CD14-positive monocyte (primary cell): ENCODE measurements at regions not wholly inside any gene's neighbourhood (a gene's known extent, or its start where the extent isn't known, plus 50 kb on each side); places are given as distances from the start of the nearest gene placed in this dataset.

Experiments
- DNase-seq, 3 donors: peaks; one replicate each; pipeline ENCODE4 v3.0.0-alpha.2; 2011 to 2022
- H2AFZ ChIP-seq: 2 replicates; pipeline ENCODE4 v1.6.0; 2012; ENCODE audit warnings: mild to moderate bottlenecking, low read depth, low read length, inconsistent platforms; ENCODE audit not compliant: insufficient read depth, poor library complexity, severe bottlenecking
- H3K27ac ChIP-seq, 2 donors: 1 replicate in 1 of 2; 2 replicates in 1 of 2; pipeline ENCODE4 v1.5.1; 2012 to 2013; ENCODE audit warnings: low read length in 2 of 2, control low read depth in 1 of 2, inconsistent platforms in 1 of 2, low read depth in 1 of 2, mild to moderate bottlenecking in 1 of 2
- H3K27me3 ChIP-seq, 2 donors: one replicate each; pipeline versions ENCODE4 v1.6.0 to v1.6.1; 2011 to 2013; ENCODE audit warnings: low read length in 2 of 2; ENCODE audit not compliant: control insufficient read depth in 2 of 2, insufficient read depth in 2 of 2
- H3K36me3 ChIP-seq, 2 donors: replicated peaks in 1 of 2; 1 replicate in 1 of 2; 2 replicates in 1 of 2; pipeline versions ENCODE4 v1.5.1 to v1.6.1; 2012 to 2013; ENCODE audit warnings: low read length in 2 of 2, control low read depth in 1 of 2, inconsistent platforms in 1 of 2, mild to moderate bottlenecking in 1 of 2; ENCODE audit not compliant: insufficient read depth in 2 of 2, control insufficient read depth in 1 of 2
- H3K4me1 ChIP-seq, 2 donors: 1 replicate in 1 of 2; 2 replicates in 1 of 2; pipeline versions ENCODE4 v1.5.1 to v1.6.1; 2012 to 2013; ENCODE audit warnings: low read length in 2 of 2, control low read depth in 1 of 2, inconsistent platforms in 1 of 2, mild to moderate bottlenecking in 1 of 2, moderate library complexity in 1 of 2; ENCODE audit not compliant: insufficient read depth in 2 of 2, control insufficient read depth in 1 of 2
- H3K4me2 ChIP-seq: replicated peaks from 2 replicates; pipeline ENCODE3; 2012; ENCODE audit warnings: low read length, moderate library complexity, mild to moderate bottlenecking; ENCODE audit not compliant: poor library complexity, severe bottlenecking; ENCODE audit errors: extremely low read depth
- H3K4me3 ChIP-seq, 3 experiments: fragments of 200-600 bp in 1 of 3; sonication (generic) in 1 of 3; replicated peaks in 1 of 3; 1 replicate in 2 of 3; 2 replicates in 1 of 3; pipeline ENCODE4 v1.5.1; 2011 to 2013; ENCODE audit warnings: low read length in 3 of 3, mild to moderate bottlenecking in 3 of 3, control low read depth in 2 of 3, low read depth in 2 of 3, inconsistent platforms in 1 of 3, moderate library complexity in 1 of 3
- H3K79me2 ChIP-seq: 2 replicates; pipeline ENCODE4 v1.6.0; 2012; ENCODE audit warnings: mild to moderate bottlenecking, control low read depth, inconsistent platforms, low read length, moderate library complexity; ENCODE audit not compliant: insufficient read depth
- H3K9ac ChIP-seq: 2 replicates; pipeline ENCODE4 v1.6.0; 2017; ENCODE audit warnings: low read length, mild to moderate bottlenecking; ENCODE audit not compliant: insufficient read depth, poor library complexity, severe bottlenecking
- H3K9me3 ChIP-seq, 2 donors: replicated peaks in 1 of 2; 1 replicate in 1 of 2; 2 replicates in 1 of 2; pipeline versions ENCODE4 v1.5.1 to v1.6.1; 2012 to 2013; ENCODE audit warnings: low read length in 2 of 2, control low read depth in 1 of 2; ENCODE audit not compliant: control insufficient read depth in 1 of 2, insufficient read depth in 1 of 2
- H4K20me1 ChIP-seq: 2 replicates; pipeline ENCODE4 v1.6.0; 2012; ENCODE audit warnings: mild to moderate bottlenecking, low read length, control low read depth, moderate library complexity; ENCODE audit not compliant: insufficient read depth
- H3K27ac Mint-ChIP-seq, 7 donors: one replicate each; pipeline ENCODE4 v1.8.0; 2020; ENCODE audit warnings: mild to moderate bottlenecking in 7 of 7, mixed read lengths in 7 of 7, moderate library complexity in 6 of 7, inconsistent platforms in 2 of 7
- H3K27me3 Mint-ChIP-seq, 3 donors: one replicate each; pipeline ENCODE4 v1.8.0; 2021 to 2022; ENCODE audit warnings: low read depth in 3 of 3, mild to moderate bottlenecking in 3 of 3, mixed read lengths in 3 of 3, moderate library complexity in 3 of 3, inconsistent platforms in 1 of 3
- H3K36me3 Mint-ChIP-seq, 2 donors: one replicate each; pipeline ENCODE4 v1.8.0; 2020; ENCODE audit warnings: mixed read lengths in 2 of 2, inconsistent platforms in 1 of 2, mild to moderate bottlenecking in 1 of 2
- H3K4me1 Mint-ChIP-seq: one replicate; pipeline ENCODE4 v1.8.0; 2020; ENCODE audit warnings: mild to moderate bottlenecking, mixed read lengths
- H3K4me3 Mint-ChIP-seq, 2 donors: one replicate each; pipeline ENCODE4 v1.8.0; 2020; ENCODE audit warnings: mild to moderate bottlenecking in 2 of 2, mixed read lengths in 2 of 2, moderate library complexity in 1 of 2
- H3K9me3 Mint-ChIP-seq, 7 donors: one replicate each; pipeline ENCODE4 v1.8.0; 2020 to 2022; ENCODE audit warnings: mixed read lengths in 7 of 7, mild to moderate bottlenecking in 6 of 7, moderate library complexity in 6 of 7, inconsistent platforms in 2 of 7
- CTCF ChIP-seq: fragments of 200-600 bp; IDR thresholded peaks from one replicate; pipeline ENCODE4 v1.8.0; 2022; ENCODE audit warnings: antibody characterized with exemption, mild to moderate bottlenecking
- WGBS: methylation state at CpG from one replicate; pipeline ENCODE4 v1.1.5; 2013; ENCODE audit warnings: missing lambda C conversion rate; ENCODE audit not compliant: insufficient coverage; 5-methylcytosine and 5-hydroxymethylcytosine counted together
- intact Hi-C, 2 donors: fragments of 100-400 bp; cut with micrococcal nuclease; formaldehyde crosslinking; loops; one replicate each; pipeline versions ENCODE4 v1.15.0 to v1.15.1; 2023

GRCh38 chr9:72443855-72444254, 77.6 kb upstream of the TMC1 start:
- 10% methylated on average over 3 of the region's 4 CpGs for WGBS
- peak overlapping the region in 1 of 3 experiments; percentile 54 for H3K4me3 ChIP-seq
- H4K20me1 ChIP-seq: no peaks in the 10 kb centered on the region
- no peaks in the 10 kb centered on the region for H3K36me3 Mint-ChIP-seq
- no peak overlapping the region for H2AFZ ChIP-seq
- intact Hi-C loops: loop anchor here (2.0 to 10.0 kb wide), 8 partner anchors 63 to 703 kb away; partner anchors contain the start of gene ZFAND5 (in 2 of the 2)
- peak overlapping the region; percentile 65 for H3K4me2 ChIP-seq
- peak; percentile 25 for TF ChIP-seq CTCF
- H3K4me1 ChIP-seq: peaks cover 82 to 84% of the 10 kb centered on the region in 2 donors
- H3K9me3 ChIP-seq: no peaks in the 10 kb centered on the region
- peaks cover 74% of the 10 kb centered on the region for H3K4me1 Mint-ChIP-seq
- H3K79me2 ChIP-seq: no peaks in the 10 kb centered on the region
- no peak overlapping the region for H3K4me3 Mint-ChIP-seq
- peaks cover 0 to 7% (median 0%) of the 10 kb centered on the region in 7 donors for H3K9me3 Mint-ChIP-seq
- no peaks in the 10 kb centered on the region for H3K27me3 Mint-ChIP-seq
- H3K36me3 ChIP-seq: no peaks in the 10 kb centered on the region
- peak overlapping the region; percentile 79 to 90 for H3K27ac ChIP-seq
- DNase-seq: peak; percentile 86 to 95 (median 94)
- peak overlapping the region; percentile 48 for H3K9ac ChIP-seq
- H3K27ac Mint-ChIP-seq: peak overlapping the region; percentile 93 to 98 (median 97)
- no peaks in the 10 kb centered on the region for H3K27me3 ChIP-seq

- no peaks in the 10 kb centered on the region for H3K79me2 ChIP-seq
- intact Hi-C loops: loop anchor here (2.0 to 10.0 kb wide), 8 partner anchors 65 to 705 kb away; partner anchors contain the start of gene ZFAND5 (in 1 of the 2)
- H4K20me1 ChIP-seq: no peaks in the 10 kb centered on the region
- peak overlapping the region in 1 of 3 experiments; percentile 18 for H3K4me3 ChIP-seq
- WGBS: no CpG with 5 or more reads among the region's 2 CpGs
- Mint-ChIP-seq H3K9me3 (peaks cover 0 to 7% (median 0%) of the 10 kb centered on the region in 7 donors), H3K27ac (peak overlapping the region; percentile 93 to 98 (median 97)), H3K4me1 (peaks cover 79% of the 10 kb centered on the region), H3K27me3 (no peaks in the 10 kb centered on the region), H3K4me3 (peak overlapping the region in 1 of 2 donors; percentile 32), H3K36me3 (no peaks in the 10 kb centered on the region)
- no peak for TF ChIP-seq CTCF
- H3K36me3 ChIP-seq: no peaks in the 10 kb centered on the region
- H3K4me2 ChIP-seq: peak overlapping the region; percentile 7
- H3K4me1 ChIP-seq: peaks cover 80 to 81% of the 10 kb centered on the region in 2 donors
- no peak overlapping the region for H2AFZ ChIP-seq
- H3K27me3 ChIP-seq: no peaks in the 10 kb centered on the region
- H3K9me3 ChIP-seq: no peaks in the 10 kb centered on the region
- H3K27ac ChIP-seq: peak overlapping the region in 1 of 2 donors; percentile 90
- H3K9ac ChIP-seq: no peak overlapping the region
- DNase-seq: peak; percentile 49 to 80 (median 69)
Measured at GRCh38 chr9:72441848-72442607, 77.0 kb upstream of the ZFAND5 start.
